Uterus (tissue), 2 donors: ENCODE measurements at regions not wholly inside any gene's neighbourhood (a gene's known extent, or its start where the extent isn't known, plus 50 kb on each side); places are given as distances from the start of the nearest gene placed in this dataset.

Experiments
- POLR2A ChIP-seq, 2 donors: fragments of 450-650 bp; IDR thresholded peaks; one replicate each; pipeline ENCODE4 v1.6.1; 2016; ENCODE audit warnings: antibody characterized with exemption in 2 of 2, mild to moderate bottlenecking in 1 of 2, moderate library complexity in 1 of 2
- TF ChIP-seq, protein P1 (sequence below), 4 experiments: fragments of 200-600 bp in 2 of 4; fragments of 450-650 bp in 2 of 4; sonication (generic) in 2 of 4; IDR thresholded peaks; one replicate each; pipeline ENCODE4 v1.5.1; 2016 to 2019; ENCODE audit warnings: antibody characterized with exemption in 4 of 4, mild to moderate bottlenecking in 2 of 4, moderate library complexity in 1 of 4

DNA sequence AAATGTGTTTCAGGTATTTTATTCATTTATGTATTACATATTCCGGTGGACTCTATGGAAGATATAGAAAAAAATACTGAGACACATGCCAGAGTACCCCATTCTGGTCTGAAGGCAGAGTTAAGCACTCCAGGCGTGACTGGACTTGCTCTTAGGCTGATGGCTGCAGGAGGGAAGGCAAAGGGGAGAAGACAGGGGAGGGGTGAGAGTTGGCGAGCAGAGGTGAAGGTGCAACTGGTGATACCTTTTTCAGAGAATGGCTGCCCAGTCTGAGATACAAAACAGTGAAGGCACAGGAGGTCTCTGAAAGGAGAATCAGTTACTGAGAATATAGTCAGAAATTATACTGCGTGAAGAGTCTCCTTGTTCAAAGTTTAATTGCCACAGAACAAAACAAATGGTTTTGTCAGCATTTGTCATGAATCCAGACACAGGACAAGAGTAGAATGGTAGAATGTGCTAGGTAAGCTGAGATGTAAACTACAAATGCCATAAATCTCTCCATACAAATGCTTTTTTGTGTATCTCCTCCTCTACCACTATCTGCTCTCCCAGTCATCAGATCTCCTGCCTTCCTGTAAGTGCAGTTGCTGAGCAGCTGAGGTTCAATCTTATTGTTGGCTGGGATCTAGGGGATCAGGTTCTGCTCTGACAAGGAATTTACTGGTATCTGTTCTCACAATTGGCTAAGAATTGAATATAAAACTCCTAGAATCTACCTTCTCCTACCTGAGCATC is 104.2 kb upstream of the DST start:
- TF ChIP-seq, protein P1, sequence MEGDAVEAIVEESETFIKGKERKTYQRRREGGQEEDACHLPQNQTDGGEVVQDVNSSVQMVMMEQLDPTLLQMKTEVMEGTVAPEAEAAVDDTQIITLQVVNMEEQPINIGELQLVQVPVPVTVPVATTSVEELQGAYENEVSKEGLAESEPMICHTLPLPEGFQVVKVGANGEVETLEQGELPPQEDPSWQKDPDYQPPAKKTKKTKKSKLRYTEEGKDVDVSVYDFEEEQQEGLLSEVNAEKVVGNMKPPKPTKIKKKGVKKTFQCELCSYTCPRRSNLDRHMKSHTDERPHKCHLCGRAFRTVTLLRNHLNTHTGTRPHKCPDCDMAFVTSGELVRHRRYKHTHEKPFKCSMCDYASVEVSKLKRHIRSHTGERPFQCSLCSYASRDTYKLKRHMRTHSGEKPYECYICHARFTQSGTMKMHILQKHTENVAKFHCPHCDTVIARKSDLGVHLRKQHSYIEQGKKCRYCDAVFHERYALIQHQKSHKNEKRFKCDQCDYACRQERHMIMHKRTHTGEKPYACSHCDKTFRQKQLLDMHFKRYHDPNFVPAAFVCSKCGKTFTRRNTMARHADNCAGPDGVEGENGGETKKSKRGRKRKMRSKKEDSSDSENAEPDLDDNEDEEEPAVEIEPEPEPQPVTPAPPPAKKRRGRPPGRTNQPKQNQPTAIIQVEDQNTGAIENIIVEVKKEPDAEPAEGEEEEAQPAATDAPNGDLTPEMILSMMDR (IDR thresholded peaks at IDR 0.05): no peak
- no peak for TF ChIP-seq POLR2A (IDR thresholded peaks at IDR 0.05)
